ENCODE measurements at regions not wholly inside any gene's neighbourhood (a gene's known extent, or its start where the extent isn't known, plus 50 kb on each side); places are given as distances from the start of the nearest gene placed in this dataset.

- no peak for TF ChIP-seq FOXA1 (IDR thresholded peaks at IDR 0.05)
- TF ChIP-seq LEF1 (IDR thresholded peaks at IDR 0.05; ENCODE audit: borderline replicate concordance): no peak
- TF ChIP-seq SUZ12 (IDR thresholded peaks at IDR 0.05): no peak
- no peak for TF ChIP-seq FOXK2 (IDR thresholded peaks at IDR 0.05)
- TF ChIP-seq FOXM1 (IDR thresholded peaks at IDR 0.05; ENCODE audit: borderline replicate concordance): no peak
- TF ChIP-seq PKNOX1 (IDR thresholded peaks at IDR 0.05): no peak
- no peak for TF ChIP-seq SP1 (IDR thresholded peaks at IDR 0.05)
- TF ChIP-seq NFRKB (IDR thresholded peaks at IDR 0.05): no peak
- TF ChIP-seq CTBP1 (IDR thresholded peaks at IDR 0.05; ENCODE audit: borderline replicate concordance): no peak
Measured at GRCh38 chr2:12951657-12951973, 234.9 kb downstream of the TRIB2 start.

Measured in HEK293T (cell line).